Caco-2 (cell line): ENCODE measurements at regions not wholly inside any gene's neighbourhood (a gene's known extent, or its start where the extent isn't known, plus 50 kb on each side); places are given as distances from the start of the nearest gene placed in this dataset.

Experiments
- BruUV-seq: library from RNA; stranded (reverse); fragments of 400-500 nt; replicated peaks from 2 replicates; lab custom pipeline; 2021; lab: Mats Ljungman, UMichigan
- CTCF ChIA-PET: fragments of 300-600 bp; sonication (Branson Sonifier 250); formaldehyde crosslinking; loops from one replicate; lab custom pipeline; 2022; ENCODE audit warnings: antibody characterized with exemption; lab: Charles Lee
- POLR2A ChIA-PET: fragments of 300-600 bp; sonication (Branson Sonifier 250); formaldehyde crosslinking; loops from one replicate; lab custom pipeline; 2022; ENCODE audit warnings: antibody characterized with exemption; lab: Charles Lee
- DNase-seq, 2 experiments: peaks; one replicate each; pipeline versions ENCODE4 v3.0.0 to v3.0.0-alpha.2; 2020 to 2022
- H3K27me3 ChIP-seq: replicated peaks from 2 replicates; pipeline ENCODE4 v1.6.0; 2011; ENCODE audit warnings: low read length; ENCODE audit not compliant: control insufficient read depth, insufficient read depth
- H3K36me3 ChIP-seq: 2 replicates; pipeline ENCODE4 v1.5.1; 2011; ENCODE audit warnings: low read length; ENCODE audit not compliant: control insufficient read depth, insufficient read depth
- H3K4me1 ChIP-seq: fragments of 250-450 bp; sonication (Bioruptor Pico); 2 replicates; pipeline ENCODE4 v1.5.1; 2020; ENCODE audit warnings: mild to moderate bottlenecking
- H3K4me3 ChIP-seq: 2 replicates; pipeline ENCODE4 v1.5.1; 2011; ENCODE audit warnings: low read depth, mild to moderate bottlenecking, control low read depth, low read length
- H3K9me3 ChIP-seq: fragments of 250-450 bp; sonication (Bioruptor Pico); 2 replicates; pipeline ENCODE4 v1.5.1; 2020; ENCODE audit warnings: mild to moderate bottlenecking, moderate library complexity
- H3K27ac Mint-ChIP-seq: one replicate; pipeline ENCODE4 v1.8.0; 2022; ENCODE audit warnings: mixed read lengths; ENCODE audit not compliant: unreplicated experiment
- H3K27me3 Mint-ChIP-seq: one replicate; pipeline ENCODE4 v1.8.0; 2022; ENCODE audit warnings: mixed read lengths; ENCODE audit not compliant: insufficient read depth, unreplicated experiment
- H3K36me3 Mint-ChIP-seq: one replicate; pipeline ENCODE4 v1.8.0; 2022; ENCODE audit warnings: mild to moderate bottlenecking, mixed read lengths; ENCODE audit not compliant: insufficient read depth, unreplicated experiment
- H3K4me1 Mint-ChIP-seq: one replicate; pipeline ENCODE4 v1.8.0; 2022; ENCODE audit warnings: low read depth, mixed read lengths; ENCODE audit not compliant: unreplicated experiment
- H3K4me3 Mint-ChIP-seq: one replicate; pipeline ENCODE4 v1.8.0; 2022; ENCODE audit warnings: mild to moderate bottlenecking, moderate library complexity, mixed read lengths; ENCODE audit not compliant: unreplicated experiment
- H3K9me3 Mint-ChIP-seq: one replicate; pipeline ENCODE4 v1.8.0; 2022; ENCODE audit warnings: mixed read lengths; ENCODE audit not compliant: unreplicated experiment
- intact Hi-C: fragments of 100-400 bp; cut with micrococcal nuclease; formaldehyde crosslinking; loops from one replicate; pipeline ENCODE4 v1.10.0; 2022; ENCODE audit not compliant: unreplicated experiment
- TF ChIP-seq, protein P1 (sequence below), 2 experiments: fragments of 200-600 bp in 1 of 2; IDR thresholded peaks; 1 replicate in 1 of 2; 2 replicates in 1 of 2; pipeline versions ENCODE4 v1.5.1 to v1.8.0; 2011 to 2022; ENCODE audit warnings: antibody characterized with exemption in 1 of 2, control low read depth in 1 of 2, inconsistent platforms in 1 of 2, low read depth in 1 of 2, low read length in 1 of 2, mild to moderate bottlenecking in 1 of 2, moderate library complexity in 1 of 2; ENCODE audit not compliant: insufficient read depth in 1 of 2, severe bottlenecking in 1 of 2, unreplicated experiment in 1 of 2

- intact Hi-C loops, result no loop called here
- ChIA-PET CTCF (no interaction called here), POLR2A (no interaction called here)
- H3K9me3 Mint-ChIP-seq, result peaks cover 24% of the 10 kb centered on the region
- H3K27ac Mint-ChIP-seq, result no peak overlapping the region
- no peaks in the 10 kb centered on the region for H3K27me3 ChIP-seq
- H3K36me3 ChIP-seq, result no peaks in the 10 kb centered on the region
- no peak overlapping the region for H3K4me3 ChIP-seq
- no peaks in the 10 kb centered on the region for H3K4me1 Mint-ChIP-seq
- H3K27me3 Mint-ChIP-seq, result peaks cover 6% of the 10 kb centered on the region
- H3K4me1 ChIP-seq, result no peaks in the 10 kb centered on the region
- TF ChIP-seq, protein P1, sequence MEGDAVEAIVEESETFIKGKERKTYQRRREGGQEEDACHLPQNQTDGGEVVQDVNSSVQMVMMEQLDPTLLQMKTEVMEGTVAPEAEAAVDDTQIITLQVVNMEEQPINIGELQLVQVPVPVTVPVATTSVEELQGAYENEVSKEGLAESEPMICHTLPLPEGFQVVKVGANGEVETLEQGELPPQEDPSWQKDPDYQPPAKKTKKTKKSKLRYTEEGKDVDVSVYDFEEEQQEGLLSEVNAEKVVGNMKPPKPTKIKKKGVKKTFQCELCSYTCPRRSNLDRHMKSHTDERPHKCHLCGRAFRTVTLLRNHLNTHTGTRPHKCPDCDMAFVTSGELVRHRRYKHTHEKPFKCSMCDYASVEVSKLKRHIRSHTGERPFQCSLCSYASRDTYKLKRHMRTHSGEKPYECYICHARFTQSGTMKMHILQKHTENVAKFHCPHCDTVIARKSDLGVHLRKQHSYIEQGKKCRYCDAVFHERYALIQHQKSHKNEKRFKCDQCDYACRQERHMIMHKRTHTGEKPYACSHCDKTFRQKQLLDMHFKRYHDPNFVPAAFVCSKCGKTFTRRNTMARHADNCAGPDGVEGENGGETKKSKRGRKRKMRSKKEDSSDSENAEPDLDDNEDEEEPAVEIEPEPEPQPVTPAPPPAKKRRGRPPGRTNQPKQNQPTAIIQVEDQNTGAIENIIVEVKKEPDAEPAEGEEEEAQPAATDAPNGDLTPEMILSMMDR (IDR thresholded peaks at IDR 0.05; ENCODE audit: insufficient read depth in 1 of 2, low read depth in 1 of 2, low read length in 1 of 2, severe bottlenecking in 1 of 2, unreplicated experiment in 1 of 2), result no peak
- H3K9me3 ChIP-seq, result peaks cover 11% of the 10 kb centered on the region
- H3K36me3 Mint-ChIP-seq, result no peaks in the 10 kb centered on the region
- DNase-seq, result no peak
- no TSS peak for BruUV-seq
- H3K4me3 Mint-ChIP-seq, result no peak overlapping the region
Observed at GRCh38 chr12:38151991-38152700, 164.4 kb upstream of the ALG10B start.

GRCh38 chr12:38152816-38153736 lies 163.5 kb upstream of the ALG10B start:
- no peak overlapping the region for H3K4me3 Mint-ChIP-seq
- TF ChIP-seq, protein P1 (IDR thresholded peaks at IDR 0.05; ENCODE audit: insufficient read depth in 1 of 2, low read depth in 1 of 2, low read length in 1 of 2, severe bottlenecking in 1 of 2, unreplicated experiment in 1 of 2), result no peak
- Histone ChIP-seq H3K36me3 (no peaks in the 10 kb centered on the region), H3K4me1 (no peaks in the 10 kb centered on the region), H3K9me3 (peaks cover 6% of the 10 kb centered on the region), H3K4me3 (no peak overlapping the region), H3K27me3 (no peaks in the 10 kb centered on the region)
- POLR2A ChIA-PET, result no interaction called here
- peaks cover 6% of the 10 kb centered on the region for H3K27me3 Mint-ChIP-seq
- H3K9me3 Mint-ChIP-seq, result peaks cover 14% of the 10 kb centered on the region
- no peaks in the 10 kb centered on the region for H3K4me1 Mint-ChIP-seq
- DNase-seq, result no peak
- H3K27ac Mint-ChIP-seq, result no peak overlapping the region
- no TSS peak for BruUV-seq
- H3K36me3 Mint-ChIP-seq, result no peaks in the 10 kb centered on the region
- CTCF ChIA-PET, result no interaction called here
- intact Hi-C loops, result no loop called here

GRCh38 chr12:38153737-38154061 lies 162.9 kb upstream of the ALG10B start:
- H3K4me1 Mint-ChIP-seq, result no peaks in the 10 kb centered on the region
- no peak overlapping the region for H3K4me3 ChIP-seq
- TF ChIP-seq, protein P1 (IDR thresholded peaks at IDR 0.05; ENCODE audit: insufficient read depth in 1 of 2, low read depth in 1 of 2, low read length in 1 of 2, severe bottlenecking in 1 of 2, unreplicated experiment in 1 of 2), result no peak
- intact Hi-C loops, result no loop called here
- POLR2A ChIA-PET, result no interaction called here
- no TSS peak for BruUV-seq
- H3K27me3 ChIP-seq, result no peaks in the 10 kb centered on the region
- DNase-seq, result no peak
- CTCF ChIA-PET, result no interaction called here
- peaks cover 8% of the 10 kb centered on the region for H3K9me3 Mint-ChIP-seq
- H3K27ac Mint-ChIP-seq, result no peak overlapping the region
- H3K36me3 Mint-ChIP-seq, result no peaks in the 10 kb centered on the region
- H3K36me3 ChIP-seq, result no peaks in the 10 kb centered on the region
- peaks cover 6% of the 10 kb centered on the region for H3K27me3 Mint-ChIP-seq
- no peaks in the 10 kb centered on the region for H3K4me1 ChIP-seq
- H3K4me3 Mint-ChIP-seq, result no peak overlapping the region
- peaks cover 3% of the 10 kb centered on the region; the same call in 1 of the 2 replicates for H3K9me3 ChIP-seq
